IMR-90 (cell line): ENCODE measurements at regions not wholly inside any gene's neighbourhood (a gene's known extent, or its start where the extent isn't known, plus 50 kb on each side); places are given as distances from the start of the nearest gene placed in this dataset.

ENCODE experiments used
- ATAC-seq: fragments of 200-7000 bp; cut with Tn5 transposase; 2 replicates; pipeline ENCODE4 v1.9.1; 2020; ENCODE audit warnings: low read depth, mild to moderate bottlenecking, moderate library complexity
- BruUV-seq: library from RNA; stranded (reverse); fragments of 400-500 nt; replicated peaks from 2 replicates; lab custom pipeline; 2021; lab: Mats Ljungman, UMichigan
- CTCF ChIA-PET: fragments of 300-600 bp; formaldehyde crosslinking; extraction: SDS; loops from one replicate; lab custom pipeline; 2021; ENCODE audit warnings: antibody characterized with exemption; lab: Yijun Ruan, JAX
- POLR2A ChIA-PET: fragments of 300-600 bp; sonication (Branson Sonifier 250); formaldehyde crosslinking; loops from one replicate; lab custom pipeline; 2022; ENCODE audit warnings: antibody characterized with exemption; ENCODE audit not compliant: unreplicated experiment; lab: Charles Lee
- DNase-seq: peaks from one replicate; pipeline ENCODE4 v3.0.0; 2013
- H2AFZ ChIP-seq: replicated peaks from 2 replicates; pipeline ENCODE3; 2013; ENCODE audit warnings: low read length, mild to moderate bottlenecking; ENCODE audit not compliant: poor library complexity
- H2AK5ac ChIP-seq: 2 replicates; pipeline ENCODE4 v1.6.1; 2013; ENCODE audit warnings: low read depth, low read length, inconsistent platforms
- H2AK9ac ChIP-seq: replicated peaks from 2 replicates; pipeline ENCODE3; 2013; ENCODE audit warnings: mild to moderate bottlenecking, low read depth, low read length, moderate library complexity; ENCODE audit not compliant: poor library complexity
- H2BK120ac ChIP-seq: 2 replicates; pipeline ENCODE4 v1.6.1; 2013; ENCODE audit warnings: low read depth, low read length, inconsistent platforms
- H2BK15ac ChIP-seq: 3 replicates; pipeline ENCODE4 v1.6.1; 2013; ENCODE audit warnings: low read depth, low read length, inconsistent platforms
- H2BK20ac ChIP-seq: 2 replicates; pipeline ENCODE4 v1.6.1; 2013; ENCODE audit warnings: low read depth, mild to moderate bottlenecking, inconsistent platforms, low read length, moderate library complexity
- H2BK5ac ChIP-seq: 2 replicates; pipeline ENCODE4 v1.6.1; 2013; ENCODE audit warnings: mild to moderate bottlenecking, low read depth, low read length, inconsistent platforms; ENCODE audit not compliant: poor library complexity, severe bottlenecking
- H3K14ac ChIP-seq: replicated peaks from 2 replicates; pipeline ENCODE4 v1.6.1; 2013; ENCODE audit warnings: low read depth, low read length, inconsistent platforms
- H3K18ac ChIP-seq: 2 replicates; pipeline ENCODE4 v1.6.1; 2013; ENCODE audit warnings: low read depth, low read length, control low read depth
- H3K23ac ChIP-seq: 2 replicates; pipeline ENCODE4 v1.6.1; 2013; ENCODE audit warnings: low read depth, low read length, inconsistent platforms
- H3K27ac ChIP-seq: 2 replicates; pipeline ENCODE4 v1.5.1; 2013; ENCODE audit warnings: mild to moderate bottlenecking, control low read depth, low read length; ENCODE audit not compliant: insufficient read depth
- H3K27me3 ChIP-seq: 2 replicates; pipeline ENCODE4 v1.6.1; 2013; ENCODE audit warnings: low read length; ENCODE audit not compliant: control insufficient read depth, insufficient read depth
- H3K36me3 ChIP-seq: 2 replicates; pipeline ENCODE4 v1.6.1; 2013; ENCODE audit warnings: low read length, mixed read lengths; ENCODE audit not compliant: control insufficient read depth, insufficient read depth
- H3K4ac ChIP-seq: 2 replicates; pipeline ENCODE4 v1.6.1; 2013; ENCODE audit warnings: low read depth, low read length, inconsistent platforms
- H3K4me1 ChIP-seq: 2 replicates; pipeline ENCODE4 v1.6.1; 2013; ENCODE audit warnings: low read length, mixed read lengths; ENCODE audit not compliant: control insufficient read depth, insufficient read depth
- H3K4me2 ChIP-seq: 2 replicates; pipeline ENCODE4 v1.6.1; 2013; ENCODE audit warnings: low read depth, mild to moderate bottlenecking, control low read depth, low read length, moderate library complexity
- H3K4me3 ChIP-seq: 2 replicates; pipeline ENCODE4 v1.5.1; 2013; ENCODE audit warnings: low read depth, mild to moderate bottlenecking, control low read depth, low read length, moderate library complexity; ENCODE audit not compliant: insufficient read depth
- H3K56ac ChIP-seq: 2 replicates; pipeline ENCODE4 v1.6.1; 2013; ENCODE audit warnings: low read length, inconsistent platforms; ENCODE audit not compliant: insufficient read depth; ENCODE audit errors: extremely low read depth
- H3K79me1 ChIP-seq, 2 experiments: 2 replicates each; pipeline ENCODE4 v1.6.1; 2013; ENCODE audit warnings: low read length in 2 of 2, inconsistent platforms in 1 of 2, low read depth in 1 of 2
- H3K9ac ChIP-seq: 2 replicates; pipeline ENCODE4 v1.6.1; 2013; ENCODE audit warnings: low read depth, low read length, control low read depth
- H3K9me1 ChIP-seq: 2 replicates; pipeline ENCODE4 v1.6.1; 2013; ENCODE audit warnings: low read length, inconsistent platforms; ENCODE audit not compliant: insufficient read depth
- H3K9me3 ChIP-seq: 2 replicates; pipeline ENCODE4 v1.6.1; 2013; ENCODE audit warnings: low read length; ENCODE audit not compliant: control insufficient read depth, insufficient read depth
- H4K20me1 ChIP-seq: 2 replicates; pipeline ENCODE4 v1.6.1; 2013; ENCODE audit warnings: low read length, inconsistent platforms; ENCODE audit not compliant: insufficient read depth
- H4K5ac ChIP-seq: 2 replicates; pipeline ENCODE4 v1.6.1; 2013; ENCODE audit warnings: mild to moderate bottlenecking, low read depth, low read length, control low read depth
- H4K8ac ChIP-seq, 2 experiments: 2 replicates each; pipeline ENCODE4 v1.6.1; 2013; ENCODE audit warnings: low read depth in 2 of 2, low read length in 2 of 2, control low read depth in 1 of 2, inconsistent platforms in 1 of 2
- H4K91ac ChIP-seq: 2 replicates; pipeline ENCODE4 v1.6.1; 2013; ENCODE audit warnings: low read depth, low read length, inconsistent platforms; ENCODE audit not compliant: insufficient read depth
- BHLHE40 ChIP-seq: fragments of 150-350 bp; IDR thresholded peaks from 2 replicates; pipeline ENCODE4 v1.6.1; 2016; ENCODE audit warnings: mild to moderate bottlenecking, low read depth, low read length
- CEBPB ChIP-seq: IDR thresholded peaks from 2 replicates; pipeline ENCODE4 v1.6.1; 2012; ENCODE audit warnings: low read depth, low read length, improper control_type of control experiment
- CHD1 ChIP-seq: IDR thresholded peaks from 2 replicates; pipeline ENCODE4 v1.6.1; 2012; ENCODE audit warnings: low read depth, low read length, improper control_type of control experiment
- FOS ChIP-seq: fragments of 150-350 bp; IDR thresholded peaks from 2 replicates; pipeline ENCODE4 v1.6.1; 2016; ENCODE audit warnings: low read depth, low read length
- MAZ ChIP-seq: IDR thresholded peaks from 2 replicates; pipeline ENCODE4 v1.6.1; 2012; ENCODE audit warnings: low read depth, mild to moderate bottlenecking, low read length, improper control_type of control experiment, moderate library complexity, borderline replicate concordance
- NFE2L2 ChIP-seq: fragments of 150-350 bp; IDR thresholded peaks from 2 replicates; pipeline ENCODE4 v1.6.1; 2016; ENCODE audit warnings: low read depth, mild to moderate bottlenecking, low read length
- SMC3 ChIP-seq: fragments of 150-350 bp; IDR thresholded peaks from 2 replicates; pipeline ENCODE4 v1.6.1; 2016; ENCODE audit warnings: low read depth, mild to moderate bottlenecking, antibody characterized with exemption, low read length, moderate library complexity
- WGBS, 2 experiments: methylation state at CpG; one replicate each; pipeline versions ENCODE4 v1.1.5 to v1.1.7; 2013; ENCODE audit warnings: missing lambda C conversion rate in 2 of 2; ENCODE audit not compliant: insufficient read length in 1 of 2; ENCODE audit errors: extremely low coverage in 2 of 2; 5-methylcytosine and 5-hydroxymethylcytosine counted together
- dilution Hi-C: fragments of 300-500 bp; cut with HindIII; formaldehyde crosslinking; loops from one replicate; pipeline ENCODE4 v1.14.3; 2018; ENCODE audit warnings: low sequenced_read_pairs; ENCODE audit not compliant: unreplicated experiment
- in situ Hi-C: fragments of 300-500 bp; cut with MboI; formaldehyde crosslinking; loops from 3 replicates; pipeline ENCODE4 v1.14.3; 2019; ENCODE audit warnings: low sequenced_read_pairs, inconsistent platforms, mixed read lengths
- intact Hi-C: fragments of 100-400 bp; cut with micrococcal nuclease; formaldehyde crosslinking; loops from 2 replicates; pipeline ENCODE4 v1.10.0; 2022
- TF ChIP-seq, protein P1 (sequence below): fragments of 150-350 bp; IDR thresholded peaks from 2 replicates; pipeline ENCODE4 v1.6.1; 2016; ENCODE audit warnings: low read depth, mild to moderate bottlenecking, low read length, moderate library complexity, borderline replicate concordance

DNA sequence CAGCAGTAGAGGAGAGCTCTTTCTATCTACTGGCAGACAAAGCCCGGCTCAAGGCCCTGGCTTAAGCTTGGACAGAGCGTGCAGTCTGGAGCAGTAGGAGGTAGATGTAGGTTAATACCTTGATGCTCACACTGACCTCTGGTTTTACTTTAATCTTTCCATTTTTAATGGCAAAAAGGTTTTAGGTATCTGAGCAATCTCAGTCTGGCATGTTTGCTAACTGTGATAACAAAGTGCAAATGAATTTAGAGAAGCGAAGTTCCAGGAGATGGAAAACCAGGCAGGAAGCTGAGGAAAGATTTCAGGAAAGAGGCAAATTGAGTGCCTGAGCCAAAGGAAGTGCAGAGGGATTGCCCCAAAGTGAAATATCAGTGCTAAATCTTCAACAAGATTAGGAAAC lies 356.6 kb downstream of the FOXO1 start:
- no peak for DNase-seq
- Histone ChIP-seq H2BK5ac (no peak overlapping the region), H3K4me2 (no peak overlapping the region), H3K36me3 (no peaks in the 10 kb centered on the region), H2AFZ (no peak overlapping the region), H2BK15ac (no peak overlapping the region), H4K5ac (no peak overlapping the region), H3K14ac (no peak overlapping the region), H3K4me3 (no peak overlapping the region), H3K9ac (no peak overlapping the region), H2BK20ac (no peak overlapping the region), H2AK9ac (no peak overlapping the region), H4K20me1 (no peaks in the 10 kb centered on the region), H2BK120ac (no peak overlapping the region), H3K4ac (no peak overlapping the region), H3K56ac (no peak overlapping the region), H3K9me1 (no peaks in the 10 kb centered on the region), H3K18ac (no peak overlapping the region), H3K79me1 (no peaks in the 10 kb centered on the region), H3K27ac (no peak overlapping the region), H3K23ac (no peak overlapping the region), H3K4me1 (no peaks in the 10 kb centered on the region), H3K27me3 (no peaks in the 10 kb centered on the region), H3K9me3 (peaks cover 3% of the 10 kb centered on the region; the same call in 1 of the 2 replicates), H4K8ac (no peak overlapping the region), H2AK5ac (no peak overlapping the region), H4K91ac (no peak overlapping the region)
- WGBS, 2 experiments: 38% methylated on average over 1 of the region's 3 CpGs; no CpG with 5 or more reads in 1 of the 2 experiments
- ChIA-PET CTCF (no interaction called here), POLR2A (no interaction called here)
- in situ Hi-C loops (no loop called here), intact Hi-C loops (no loop called here), dilution Hi-C loops (no loop called here)
- no TSS peak for BruUV-seq
- TF ChIP-seq FOS (no peak), CHD1 (no peak), BHLHE40 (no peak), SMC3 (no peak), NFE2L2 (no peak), CEBPB (no peak), MAZ (no peak)
- TF ChIP-seq, protein P1, sequence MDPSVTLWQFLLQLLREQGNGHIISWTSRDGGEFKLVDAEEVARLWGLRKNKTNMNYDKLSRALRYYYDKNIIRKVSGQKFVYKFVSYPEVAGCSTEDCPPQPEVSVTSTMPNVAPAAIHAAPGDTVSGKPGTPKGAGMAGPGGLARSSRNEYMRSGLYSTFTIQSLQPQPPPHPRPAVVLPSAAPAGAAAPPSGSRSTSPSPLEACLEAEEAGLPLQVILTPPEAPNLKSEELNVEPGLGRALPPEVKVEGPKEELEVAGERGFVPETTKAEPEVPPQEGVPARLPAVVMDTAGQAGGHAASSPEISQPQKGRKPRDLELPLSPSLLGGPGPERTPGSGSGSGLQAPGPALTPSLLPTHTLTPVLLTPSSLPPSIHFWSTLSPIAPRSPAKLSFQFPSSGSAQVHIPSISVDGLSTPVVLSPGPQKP: no peak
- ATAC-seq: no peak
